GM06990 (cell line): ENCODE measurements at regions not wholly inside any gene's neighbourhood (a gene's known extent, or its start where the extent isn't known, plus 50 kb on each side); places are given as distances from the start of the nearest gene placed in this dataset.

Experiments
- DNase-seq: peaks from one replicate; pipeline ENCODE4 v3.0.0-alpha.2; 2011; ENCODE audit not compliant: insufficient read length; ENCODE audit errors: extremely low read depth
- H3K27me3 ChIP-seq: replicated peaks from 2 replicates; pipeline ENCODE4 v1.6.0; 2011; ENCODE audit warnings: low read length; ENCODE audit not compliant: control insufficient read depth, insufficient read depth
- H3K36me3 ChIP-seq: 2 replicates; pipeline ENCODE4 v1.5.1; 2011; ENCODE audit warnings: low read length; ENCODE audit not compliant: control insufficient read depth, insufficient read depth
- H3K4me3 ChIP-seq: replicated peaks from 2 replicates; pipeline ENCODE4 v1.5.1; 2011; ENCODE audit warnings: low read depth, mild to moderate bottlenecking, control low read depth, low read length
- TF ChIP-seq, protein P1 (sequence below): IDR thresholded peaks from 2 replicates; pipeline ENCODE4 v1.5.1; 2011; ENCODE audit warnings: low read length, control low read depth, mild to moderate bottlenecking, inconsistent platforms; ENCODE audit not compliant: insufficient read depth, poor library complexity, severe bottlenecking

DNA sequence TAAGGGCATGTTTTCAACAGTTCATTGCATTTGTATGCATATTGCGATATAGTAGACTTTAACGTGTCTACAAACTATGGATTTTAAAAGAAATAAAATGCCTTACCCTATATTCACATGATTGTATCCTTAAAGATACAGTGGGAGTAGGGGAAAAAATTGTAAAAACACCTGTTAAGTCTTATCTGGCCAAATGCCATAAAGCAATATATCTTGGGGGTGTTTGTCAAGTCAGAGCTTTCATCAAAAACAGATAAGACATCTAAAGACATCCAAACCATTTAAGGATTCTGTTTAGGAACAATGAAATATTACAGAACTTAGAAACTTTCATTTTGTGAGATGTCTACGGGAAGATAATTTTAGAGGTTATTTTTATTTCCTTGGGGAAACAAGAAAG lies 152.3 kb downstream of the AASDH start:
- TF ChIP-seq, protein P1, sequence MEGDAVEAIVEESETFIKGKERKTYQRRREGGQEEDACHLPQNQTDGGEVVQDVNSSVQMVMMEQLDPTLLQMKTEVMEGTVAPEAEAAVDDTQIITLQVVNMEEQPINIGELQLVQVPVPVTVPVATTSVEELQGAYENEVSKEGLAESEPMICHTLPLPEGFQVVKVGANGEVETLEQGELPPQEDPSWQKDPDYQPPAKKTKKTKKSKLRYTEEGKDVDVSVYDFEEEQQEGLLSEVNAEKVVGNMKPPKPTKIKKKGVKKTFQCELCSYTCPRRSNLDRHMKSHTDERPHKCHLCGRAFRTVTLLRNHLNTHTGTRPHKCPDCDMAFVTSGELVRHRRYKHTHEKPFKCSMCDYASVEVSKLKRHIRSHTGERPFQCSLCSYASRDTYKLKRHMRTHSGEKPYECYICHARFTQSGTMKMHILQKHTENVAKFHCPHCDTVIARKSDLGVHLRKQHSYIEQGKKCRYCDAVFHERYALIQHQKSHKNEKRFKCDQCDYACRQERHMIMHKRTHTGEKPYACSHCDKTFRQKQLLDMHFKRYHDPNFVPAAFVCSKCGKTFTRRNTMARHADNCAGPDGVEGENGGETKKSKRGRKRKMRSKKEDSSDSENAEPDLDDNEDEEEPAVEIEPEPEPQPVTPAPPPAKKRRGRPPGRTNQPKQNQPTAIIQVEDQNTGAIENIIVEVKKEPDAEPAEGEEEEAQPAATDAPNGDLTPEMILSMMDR = no peak
- Histone ChIP-seq H3K27me3 (no peaks in the 10 kb centered on the region; the same call in 1 of the 2 replicates), H3K4me3 (no peak overlapping the region), H3K36me3 (no peaks in the 10 kb centered on the region)
- no peak for DNase-seq

DNA sequence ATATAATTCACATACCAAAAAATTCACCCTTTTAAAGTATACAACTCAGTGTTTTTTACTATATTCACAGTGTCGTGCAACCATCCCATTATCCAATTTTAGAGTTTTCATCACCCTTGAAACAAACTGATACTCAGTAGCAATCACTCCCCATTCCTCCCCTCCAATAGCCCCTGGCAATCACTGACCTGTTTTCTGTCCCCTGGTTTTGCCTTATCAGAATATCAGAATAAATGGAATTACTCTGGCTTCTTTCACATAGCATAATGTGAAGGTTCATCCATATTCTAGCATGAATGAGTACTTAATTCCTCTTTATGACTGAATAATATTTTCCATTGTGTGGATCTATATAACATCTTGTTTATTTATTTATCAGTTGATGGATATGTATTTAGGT lies 153.2 kb downstream of the AASDH start:
- H3K36me3 ChIP-seq = no peaks in the 10 kb centered on the region
- DNase-seq = no peak
- TF ChIP-seq, protein P1 = no peak
- H3K4me3 ChIP-seq = no peak overlapping the region
- no peaks in the 10 kb centered on the region; the same call in 1 of the 2 replicates for H3K27me3 ChIP-seq

DNA sequence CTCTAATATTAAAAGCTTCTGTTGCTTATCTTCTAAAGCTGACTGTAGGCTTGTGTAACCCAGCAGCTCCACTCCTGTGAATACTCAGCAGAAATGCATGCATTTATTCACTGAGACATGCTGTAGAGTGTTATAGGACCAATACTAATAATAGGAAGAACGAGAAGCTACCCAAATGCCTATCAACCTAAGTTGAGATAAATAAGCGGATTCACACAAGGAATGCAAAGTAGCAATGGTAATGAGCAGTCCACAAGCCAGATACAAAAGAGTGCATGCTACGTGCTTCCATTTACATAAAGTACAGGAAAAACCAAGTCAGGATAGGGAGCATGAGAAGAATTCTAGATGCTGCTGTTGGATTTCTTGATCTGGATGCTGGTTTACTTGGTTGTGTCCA lies 155.9 kb downstream of the AASDH start:
- no peak overlapping the region for H3K4me3 ChIP-seq
- H3K36me3 ChIP-seq = no peaks in the 10 kb centered on the region
- DNase-seq = no peak
- TF ChIP-seq, protein P1 = no peak
- no peaks in the 10 kb centered on the region; the same call in 1 of the 2 replicates for H3K27me3 ChIP-seq

DNA sequence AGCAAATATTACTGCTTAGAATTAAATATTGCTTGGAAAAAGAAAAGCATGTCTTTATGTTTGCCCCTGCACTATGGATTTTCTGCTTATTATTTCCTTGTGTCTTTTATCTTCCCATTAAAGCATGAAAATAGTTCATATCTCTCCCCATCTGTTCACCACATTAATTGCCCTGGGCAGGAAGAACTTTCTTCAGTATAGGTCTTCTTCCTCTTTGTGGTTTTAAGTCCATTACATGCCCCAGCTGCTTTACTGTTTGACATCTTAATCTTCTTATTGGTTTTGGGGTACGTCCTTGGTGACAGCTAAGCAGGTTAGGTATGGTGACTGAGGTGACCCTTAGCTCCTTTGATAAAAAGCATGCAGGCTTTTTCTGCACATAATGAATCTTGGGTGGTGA lies 157.3 kb downstream of the AASDH start:
- Histone ChIP-seq H3K4me3 (no peak overlapping the region), H3K36me3 (no peaks in the 10 kb centered on the region), H3K27me3 (no peaks in the 10 kb centered on the region; the same call in 1 of the 2 replicates)
- TF ChIP-seq, protein P1 = no peak
- peak; percentile 2 for DNase-seq

DNA sequence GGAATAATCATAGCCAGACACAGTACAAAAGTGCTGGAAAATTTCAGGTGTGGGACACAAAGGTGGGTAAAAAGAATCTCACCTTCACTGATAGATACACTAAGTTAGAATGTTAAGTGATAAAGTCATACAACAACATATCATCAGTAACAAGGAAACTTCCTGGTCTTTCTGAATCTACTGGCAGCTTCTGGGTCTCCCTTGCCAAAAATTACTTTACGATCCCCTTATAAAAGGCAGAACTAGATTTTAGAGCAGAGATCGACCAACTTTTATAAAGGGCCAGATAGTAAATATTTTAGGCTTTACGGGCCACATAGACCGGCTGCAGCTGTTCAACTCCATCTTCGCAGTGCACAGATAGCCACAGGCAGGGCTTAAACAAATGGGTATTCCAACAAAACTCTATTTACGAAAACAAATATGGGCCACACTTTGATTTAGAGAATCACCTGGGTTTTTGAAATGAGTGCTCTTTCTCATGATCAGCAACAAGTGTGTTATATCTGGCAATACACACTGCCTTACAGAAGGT lies 159.9 kb downstream of the AASDH start:
- Histone ChIP-seq H3K4me3 (no peak overlapping the region), H3K27me3 (no peaks in the 10 kb centered on the region; the same call in 1 of the 2 replicates), H3K36me3 (no peaks in the 10 kb centered on the region)
- TF ChIP-seq, protein P1 = no peak
- no peak for DNase-seq

DNA sequence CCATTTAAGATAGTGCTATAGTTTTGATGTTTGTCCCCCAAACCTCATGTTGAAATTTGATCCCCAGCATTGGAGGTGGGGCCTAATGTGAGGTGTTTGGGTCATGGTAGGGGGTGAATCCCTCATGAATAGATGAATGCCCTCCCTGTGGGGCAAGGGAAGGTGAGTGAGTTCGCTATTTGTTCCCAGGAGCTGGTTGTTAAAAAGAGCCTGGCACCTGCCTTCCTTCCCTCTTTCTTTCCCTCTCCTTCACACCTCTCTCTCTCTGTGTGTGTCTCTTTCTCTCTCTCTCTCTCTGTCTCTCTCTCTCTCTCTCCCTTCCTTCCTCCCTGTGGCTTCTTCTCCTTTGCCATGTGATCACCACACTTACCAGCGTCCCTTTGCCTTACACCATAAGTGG lies 160.7 kb downstream of the AASDH start:
- TF ChIP-seq, protein P1 = no peak
- no peak for DNase-seq
- H3K27me3 ChIP-seq = no peaks in the 10 kb centered on the region

More for the DNA sequence above, 160.7 kb downstream of the AASDH start:
- Histone ChIP-seq H3K36me3 (no peaks in the 10 kb centered on the region), H3K4me3 (no peak overlapping the region)
